HEK293T (cell line): ENCODE measurements at regions not wholly inside any gene's neighbourhood (a gene's known extent, or its start where the extent isn't known, plus 50 kb on each side); places are given as distances from the start of the nearest gene placed in this dataset.

Experiments used
- ELF4 ChIP-seq: fragments of 450-650 bp; IDR thresholded peaks from 2 replicates; pipeline ENCODE4 v1.6.1; 2017; ENCODE audit warnings: antibody characterized with exemption
- FOXA1 ChIP-seq: fragments of 450-650 bp; IDR thresholded peaks from 2 replicates; pipeline ENCODE4 v1.6.1; 2016; ENCODE audit warnings: mild to moderate bottlenecking
- FOXK2 ChIP-seq: fragments of 450-650 bp; IDR thresholded peaks from 2 replicates; pipeline ENCODE4 v1.6.1; 2016; ENCODE audit warnings: mild to moderate bottlenecking
- FOXM1 ChIP-seq: fragments of 450-650 bp; IDR thresholded peaks from 2 replicates; pipeline ENCODE4 v1.6.1; 2017; ENCODE audit warnings: mild to moderate bottlenecking, borderline replicate concordance
- LEF1 ChIP-seq: fragments of 450-650 bp; IDR thresholded peaks from 2 replicates; pipeline ENCODE4 v1.6.1; 2017; ENCODE audit warnings: mild to moderate bottlenecking, borderline replicate concordance
- SP1 ChIP-seq: fragments of 450-650 bp; IDR thresholded peaks from 2 replicates; pipeline ENCODE4 v1.6.1; 2017
- SUZ12 ChIP-seq: fragments of 450-650 bp; IDR thresholded peaks from 2 replicates; pipeline ENCODE4 v1.6.1; 2016; ENCODE audit warnings: mild to moderate bottlenecking
- TARDBP ChIP-seq: fragments of 450-650 bp; IDR thresholded peaks from 2 replicates; pipeline ENCODE4 v1.6.1; 2016
- ZNF384 ChIP-seq: fragments of 450-650 bp; IDR thresholded peaks from 2 replicates; pipeline ENCODE4 v1.6.1; 2016

DNA sequence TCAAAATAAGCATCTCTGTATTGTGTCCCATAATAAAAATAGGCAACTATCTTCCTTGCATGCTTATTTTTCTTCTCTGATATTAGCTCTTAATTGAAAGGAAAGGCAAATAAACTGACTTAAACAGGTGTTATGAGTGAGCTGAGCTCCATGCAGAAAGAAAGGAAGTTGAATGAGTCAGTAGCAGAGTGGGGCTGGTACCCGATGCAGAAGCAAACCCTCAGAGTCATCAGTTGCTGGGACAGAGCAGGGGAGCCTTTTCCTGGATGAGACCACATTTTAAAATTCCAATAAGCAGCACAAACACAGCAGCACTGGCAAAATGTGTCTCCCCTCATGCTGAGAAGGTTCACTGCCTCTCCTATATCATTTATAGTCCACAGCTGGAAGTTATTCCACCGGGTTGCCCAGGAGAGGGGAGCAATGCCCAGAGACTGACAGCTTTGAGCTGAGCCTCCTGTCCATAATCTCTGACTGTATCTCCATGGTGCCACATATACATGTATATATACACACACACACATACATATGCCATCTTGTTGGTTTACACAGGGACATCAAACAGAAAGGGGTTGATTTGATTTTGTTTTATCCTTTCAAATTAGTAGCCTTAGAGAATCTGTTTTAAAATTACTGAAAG is 274.3 kb upstream of the PPARGC1A start:
- no peak for TF ChIP-seq FOXM1
- no peak for TF ChIP-seq SP1
- no peak for TF ChIP-seq TARDBP
- no peak for TF ChIP-seq LEF1
- TF ChIP-seq SUZ12, result no peak
- TF ChIP-seq ELF4, result no peak
- no peak for TF ChIP-seq FOXA1
- no peak for TF ChIP-seq ZNF384
- TF ChIP-seq FOXK2, result no peak
